Spinal cord (tissue), 9 donors: ENCODE measurements at regions not wholly inside any gene's neighbourhood (a gene's known extent, or its start where the extent isn't known, plus 50 kb on each side); places are given as distances from the start of the nearest gene placed in this dataset.

Source experiments
- DNase-seq, 6 donors: peaks; one replicate each; pipeline versions ENCODE4 v3.0.0 to v3.0.0-alpha.2; 2013 to 2015; ENCODE audit warnings: low spot score in 6 of 6, low read depth in 4 of 6
- H3K27ac ChIP-seq: one replicate; pipeline ENCODE4 v1.5.1; 2013; ENCODE audit warnings: low read depth, low read length, control low read depth
- H3K27me3 ChIP-seq: one replicate; pipeline ENCODE4 v1.6.1; 2013; ENCODE audit warnings: low read length; ENCODE audit not compliant: control insufficient read depth, insufficient read depth
- H3K36me3 ChIP-seq: one replicate; pipeline ENCODE4 v1.6.1; 2013; ENCODE audit warnings: low read length; ENCODE audit not compliant: control insufficient read depth, insufficient read depth
- H3K4me1 ChIP-seq: one replicate; pipeline ENCODE4 v1.6.1; 2013; ENCODE audit warnings: low read length; ENCODE audit not compliant: control insufficient read depth, insufficient read depth
- H3K4me3 ChIP-seq: one replicate; pipeline ENCODE4 v1.5.1; 2013; ENCODE audit warnings: low read depth, low read length, control low read depth
- H3K9me3 ChIP-seq: one replicate; pipeline ENCODE4 v1.6.1; 2013; ENCODE audit warnings: low read length; ENCODE audit not compliant: control insufficient read depth, insufficient read depth
- WGBS: methylation state at CpG from one replicate; pipeline ENCODE4 v1.1.5; 2013; ENCODE audit warnings: missing lambda C conversion rate; ENCODE audit not compliant: insufficient coverage; 5-methylcytosine and 5-hydroxymethylcytosine counted together
- donor health status: healthy.

DNA sequence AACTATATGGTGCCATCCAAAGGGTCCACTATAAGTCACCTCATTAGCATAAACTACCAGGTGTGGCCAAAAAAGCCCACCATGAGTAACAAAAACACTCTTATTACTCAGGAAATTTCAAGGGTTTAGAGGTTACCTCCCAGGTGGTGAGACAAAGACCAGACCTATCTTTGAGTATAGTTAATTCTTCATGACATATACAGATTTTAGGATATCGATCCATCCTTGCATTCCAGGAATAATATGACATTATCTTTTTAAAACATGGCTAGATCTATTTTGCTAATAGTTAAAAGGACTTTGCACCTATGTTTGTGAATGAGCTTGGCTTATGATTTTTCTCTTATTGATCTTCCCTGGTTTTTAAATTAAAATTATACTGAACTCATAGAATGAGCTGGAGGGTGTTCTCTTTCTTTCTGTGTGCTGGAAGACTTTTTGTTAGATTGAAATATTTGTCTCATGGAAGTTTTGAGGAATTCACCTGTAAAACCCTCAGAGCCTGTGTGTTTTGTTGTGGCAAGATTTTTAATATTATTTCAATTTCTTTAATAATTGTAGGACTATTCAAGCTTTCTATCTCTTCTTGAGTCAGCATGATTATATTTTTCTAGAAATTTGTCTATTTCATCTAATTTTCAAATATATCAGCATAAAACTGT lies 138.7 kb upstream of the SLC45A1 start:
- DNase-seq = no peak
- Histone ChIP-seq H3K36me3 (no peaks in the 10 kb centered on the region), H3K9me3 (peaks cover 8% of the 10 kb centered on the region), H3K4me1 (no peaks in the 10 kb centered on the region), H3K27me3 (no peaks in the 10 kb centered on the region), H3K4me3 (no peak overlapping the region), H3K27ac (no peak overlapping the region)
- WGBS = no CpG with 5 or more reads among the region's 1 CpG

DNA sequence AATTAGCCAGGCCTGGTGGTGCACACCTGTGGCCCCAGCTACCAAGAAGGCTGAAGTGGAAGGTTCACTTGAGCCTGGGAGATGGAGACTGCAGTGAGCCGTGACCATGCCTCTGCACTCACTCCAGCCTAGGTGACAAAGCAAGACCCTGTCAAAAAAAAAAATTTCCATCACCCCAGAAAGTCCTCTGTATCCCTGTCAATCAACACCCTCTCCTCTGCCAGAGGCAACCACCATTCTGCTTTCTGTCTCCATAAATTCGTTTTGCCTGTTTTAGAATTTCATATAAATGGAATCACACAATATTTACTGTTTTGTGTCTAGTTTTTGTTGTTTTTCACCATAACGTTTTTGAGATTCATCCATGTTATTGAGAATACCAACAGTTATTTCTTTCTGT lies 141.6 kb upstream of the SLC45A1 start:
- no peaks in the 10 kb centered on the region for H3K36me3 ChIP-seq
- DNase-seq = no peak
- 100% methylated on average over 1 of the region's 3 CpGs for WGBS
- H3K4me3 ChIP-seq = no peak overlapping the region
- H3K4me1 ChIP-seq = no peaks in the 10 kb centered on the region
- no peak overlapping the region for H3K27ac ChIP-seq
- H3K9me3 ChIP-seq = peaks cover 8% of the 10 kb centered on the region
- H3K27me3 ChIP-seq = no peaks in the 10 kb centered on the region

GRCh38 chr1:8174807-8175206 lies 143.1 kb upstream of the SLC45A1 start:
- WGBS = 89% methylated on average over 3 of the region's 5 CpGs
- Histone ChIP-seq H3K4me3 (no peak overlapping the region), H3K27ac (no peak overlapping the region), H3K27me3 (no peaks in the 10 kb centered on the region), H3K36me3 (no peaks in the 10 kb centered on the region), H3K9me3 (peaks cover 7% of the 10 kb centered on the region), H3K4me1 (peaks cover 8% of the 10 kb centered on the region)
- DNase-seq = no peak

DNA sequence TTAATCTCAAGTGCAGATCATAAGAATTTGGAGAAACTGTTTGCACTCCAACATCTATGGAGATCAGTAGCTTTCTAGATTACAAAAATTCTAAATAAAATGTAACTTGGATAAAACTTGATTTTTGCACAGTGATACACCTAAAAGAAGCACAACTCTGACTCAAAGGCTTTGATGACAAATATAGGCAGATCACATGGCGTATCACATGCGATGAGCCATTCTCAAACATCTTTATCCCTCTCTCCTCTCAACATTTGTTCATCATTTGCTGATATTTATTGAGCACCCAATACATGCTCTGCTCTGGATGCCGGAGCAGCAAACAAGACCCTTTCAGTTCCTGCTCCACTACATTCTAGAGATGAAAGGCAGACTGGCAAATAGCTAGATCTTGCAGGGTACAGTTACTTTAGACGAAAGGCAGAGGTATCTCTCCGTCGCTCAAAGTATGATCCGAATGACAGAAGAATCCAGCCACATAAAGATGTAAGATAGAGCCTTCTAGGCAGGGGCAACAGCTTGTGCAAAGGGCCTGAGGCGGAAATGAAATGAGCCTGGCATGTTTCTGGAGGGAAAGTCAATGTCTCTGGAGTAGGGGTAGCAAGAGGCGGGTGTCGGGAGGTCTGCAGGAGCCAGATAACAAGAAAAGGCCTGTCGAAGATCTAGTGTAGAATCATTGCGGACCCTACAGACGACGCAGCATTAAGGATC lies 145.8 kb upstream of the ERRFI1 start:
- Histone ChIP-seq H3K4me1 (peaks cover 17% of the 10 kb centered on the region), H3K36me3 (no peaks in the 10 kb centered on the region), H3K9me3 (no peaks in the 10 kb centered on the region), H3K27me3 (no peaks in the 10 kb centered on the region), H3K27ac (no peak overlapping the region), H3K4me3 (no peak overlapping the region)
- DNase-seq = no peak
- WGBS = 97% methylated on average over 14 of the region's 14 CpGs

- Histone ChIP-seq H3K4me1 (peaks cover 17% of the 10 kb centered on the region), H3K27ac (peak overlapping the region; percentile 47), H3K36me3 (no peaks in the 10 kb centered on the region), H3K9me3 (no peaks in the 10 kb centered on the region), H3K27me3 (no peaks in the 10 kb centered on the region), H3K4me3 (no peak overlapping the region)
- 69% methylated on average over 13 of the region's 13 CpGs for WGBS
- no peak for DNase-seq
Measured at GRCh38 chr1:8170059-8170835, 144.1 kb upstream of the ERRFI1 start.

GRCh38 chr1:8169364-8170058 lies 143.4 kb upstream of the ERRFI1 start:
- H3K4me3 ChIP-seq = no peak overlapping the region
- DNase-seq = peak in 5 of 6 donors; percentile 54 to 97 (median 71)
- 23% methylated on average over 5 of the region's 9 CpGs for WGBS
- no peaks in the 10 kb centered on the region for H3K9me3 ChIP-seq
- H3K36me3 ChIP-seq = no peaks in the 10 kb centered on the region
- peaks cover 17% of the 10 kb centered on the region for H3K4me1 ChIP-seq
- H3K27ac ChIP-seq = peak overlapping the region; percentile 67
- H3K27me3 ChIP-seq = no peaks in the 10 kb centered on the region

DNA sequence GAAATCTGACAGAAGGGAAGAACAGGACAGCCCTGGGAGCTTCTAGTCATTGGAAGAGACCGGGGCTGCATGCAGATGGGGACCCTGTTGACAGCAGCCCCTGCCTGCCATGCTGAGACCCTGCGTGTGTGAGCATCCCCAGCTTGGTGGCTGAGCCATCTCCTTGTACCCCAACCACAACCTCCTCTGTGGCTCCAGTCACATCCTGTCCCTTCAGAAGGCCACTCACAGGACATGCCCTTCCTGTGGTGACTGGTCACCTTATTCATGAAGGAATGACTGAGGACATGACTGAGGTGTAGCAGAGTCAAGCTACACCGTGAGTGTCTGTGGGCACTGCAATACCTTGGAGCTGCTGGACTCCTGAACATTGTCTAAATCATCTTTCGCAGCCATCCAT lies 141.8 kb upstream of the ERRFI1 start:
- no peak overlapping the region for H3K27ac ChIP-seq

DNA sequence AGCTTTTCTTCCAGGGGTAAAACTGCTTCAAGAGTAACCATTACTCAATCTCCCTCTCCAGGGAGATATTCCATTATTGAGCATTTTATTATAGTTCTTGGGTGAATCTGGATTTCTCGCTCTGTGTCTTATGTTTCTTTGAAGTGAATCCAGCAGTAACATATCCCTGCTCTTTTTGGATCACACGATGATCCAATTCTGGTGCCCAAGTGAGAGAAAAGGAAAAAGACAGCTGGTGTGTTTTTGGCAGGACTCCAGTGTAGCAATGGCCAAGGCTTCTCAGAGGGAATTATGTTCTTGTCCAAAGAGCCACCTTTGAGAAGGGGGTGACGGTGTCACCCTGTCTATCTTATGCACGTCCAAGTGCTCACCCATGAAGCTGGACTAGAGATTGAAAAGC lies 140.3 kb upstream of the ERRFI1 start:
- 0% methylated on average over 1 of the region's 4 CpGs for WGBS
- no peaks in the 10 kb centered on the region for H3K27me3 ChIP-seq
- H3K36me3 ChIP-seq = no peaks in the 10 kb centered on the region
- H3K27ac ChIP-seq = no peak overlapping the region
- H3K4me3 ChIP-seq = no peak overlapping the region
- no peaks in the 10 kb centered on the region for H3K9me3 ChIP-seq
- H3K4me1 ChIP-seq = peaks cover 17% of the 10 kb centered on the region
- peak in 3 of 6 donors; percentile 15 to 84 (median 60) for DNase-seq

More for the DNA sequence above, 141.8 kb upstream of the ERRFI1 start:
- 98% methylated on average over 4 of the region's 4 CpGs for WGBS
- DNase-seq = no peak
- no peaks in the 10 kb centered on the region for H3K27me3 ChIP-seq
- H3K9me3 ChIP-seq = no peaks in the 10 kb centered on the region
- no peak overlapping the region for H3K4me3 ChIP-seq
- no peaks in the 10 kb centered on the region for H3K36me3 ChIP-seq
- H3K4me1 ChIP-seq = peaks cover 17% of the 10 kb centered on the region

DNA sequence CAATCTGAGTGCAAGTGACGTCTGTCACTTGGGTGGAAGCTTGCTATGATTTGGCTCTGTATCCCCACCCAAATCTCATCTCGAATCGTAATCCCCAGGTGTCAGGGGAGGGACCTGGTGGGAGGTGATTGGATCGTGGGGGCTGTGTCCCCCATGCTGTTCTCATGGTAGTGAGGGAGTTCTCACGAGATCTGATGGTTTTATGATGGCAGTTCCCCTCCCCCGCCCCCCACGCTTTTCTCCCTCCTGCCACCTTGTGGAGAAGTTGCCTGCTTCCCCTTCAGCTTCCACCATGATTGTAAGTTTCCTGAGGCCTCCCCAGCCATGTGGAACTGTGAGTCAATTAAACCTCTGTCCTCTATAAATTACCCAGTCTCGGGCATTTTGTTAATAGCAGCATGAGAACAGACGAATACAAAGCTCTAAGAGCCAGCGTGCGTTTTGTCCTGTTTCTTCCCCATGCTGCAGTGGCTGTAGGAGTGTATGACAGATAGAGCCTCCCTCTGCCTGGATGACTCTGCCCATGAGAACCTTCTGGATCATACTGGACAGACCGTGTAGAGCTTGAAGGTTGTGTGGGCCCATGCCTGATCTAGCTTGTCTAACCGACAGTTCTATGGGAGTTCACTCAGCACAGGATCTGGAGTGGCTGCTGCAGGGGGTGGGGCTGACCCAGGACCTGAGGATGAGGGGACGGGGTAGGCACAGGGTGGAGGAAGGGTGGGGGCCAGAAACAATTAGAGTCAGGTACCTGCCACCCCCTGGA lies 139.7 kb upstream of the ERRFI1 start:
- no peak overlapping the region for H3K4me3 ChIP-seq
- H3K36me3 ChIP-seq = no peaks in the 10 kb centered on the region
- WGBS = 74% methylated on average over 9 of the region's 14 CpGs
- no peak for DNase-seq
- no peak overlapping the region for H3K27ac ChIP-seq
- no peaks in the 10 kb centered on the region for H3K9me3 ChIP-seq
- H3K27me3 ChIP-seq = no peaks in the 10 kb centered on the region
- H3K4me1 ChIP-seq = peaks cover 17% of the 10 kb centered on the region
